H9 (cell line): ENCODE measurements at regions not wholly inside any gene's neighbourhood (a gene's known extent, or its start where the extent isn't known, plus 50 kb on each side); places are given as distances from the start of the nearest gene placed in this dataset.

Experiments used
- DNase-seq: peaks from one replicate; pipeline ENCODE4 v3.0.0-alpha.2; 2017
- H2AFZ ChIP-seq: one replicate; pipeline ENCODE4 v1.6.1; 2013; ENCODE audit warnings: mild to moderate bottlenecking, low read length, control low read depth, moderate library complexity
- H2AK5ac ChIP-seq: 2 replicates; pipeline ENCODE4 v1.6.1; 2013; ENCODE audit warnings: low read length, control low read depth, mixed read lengths; ENCODE audit not compliant: insufficient read length
- H2BK120ac ChIP-seq: one replicate; pipeline ENCODE4 v1.6.1; 2013; ENCODE audit warnings: low read depth, mild to moderate bottlenecking, low read length, control low read depth, inconsistent platforms; ENCODE audit not compliant: poor library complexity, severe bottlenecking
- H2BK12ac ChIP-seq: 2 replicates; pipeline ENCODE4 v1.6.1; 2013; ENCODE audit warnings: low read length, control low read depth, mixed read lengths, low read depth; ENCODE audit not compliant: insufficient read length
- H2BK15ac ChIP-seq: 2 replicates; pipeline ENCODE4 v1.6.1; 2013; ENCODE audit warnings: low read depth, low read length, control low read depth
- H2BK20ac ChIP-seq: one replicate; pipeline ENCODE4 v1.6.1; 2013; ENCODE audit warnings: low read depth, mild to moderate bottlenecking, low read length, control low read depth, inconsistent platforms; ENCODE audit not compliant: poor library complexity, severe bottlenecking
- H2BK5ac ChIP-seq: 2 replicates; pipeline ENCODE4 v1.6.1; 2013; ENCODE audit warnings: low read length, control low read depth, mixed read lengths; ENCODE audit not compliant: insufficient read length
- H3K14ac ChIP-seq: 2 replicates; pipeline ENCODE4 v1.6.1; 2013; ENCODE audit warnings: low read length, control low read depth; ENCODE audit not compliant: insufficient read depth
- H3K18ac ChIP-seq: 2 replicates; pipeline ENCODE4 v1.6.1; 2013; ENCODE audit warnings: low read depth, mild to moderate bottlenecking, mixed read lengths, low read length, control low read depth; ENCODE audit not compliant: insufficient read length
- H3K23ac ChIP-seq: 2 replicates; pipeline ENCODE4 v1.6.1; 2013; ENCODE audit warnings: low read length, control low read depth, mixed read lengths, low read depth; ENCODE audit not compliant: insufficient read length
- H3K23me2 ChIP-seq: 2 replicates; pipeline ENCODE4 v1.6.1; 2013; ENCODE audit warnings: low read depth, mild to moderate bottlenecking, mixed read lengths, low read length, control low read depth; ENCODE audit not compliant: insufficient read length, poor library complexity, severe bottlenecking
- H3K27ac ChIP-seq: 2 replicates; pipeline ENCODE4 v1.5.1; 2013; ENCODE audit warnings: low read length, control low read depth, mixed read lengths, low read depth; ENCODE audit not compliant: insufficient read length
- H3K27me3 ChIP-seq: 2 replicates; pipeline ENCODE4 v1.6.1; 2013; ENCODE audit warnings: low read length, control low read depth, inconsistent platforms; ENCODE audit not compliant: insufficient read depth
- H3K4ac ChIP-seq: 2 replicates; pipeline ENCODE4 v1.6.1; 2013; ENCODE audit warnings: low read depth, mild to moderate bottlenecking, control low read depth, inconsistent platforms, low read length, moderate library complexity
- H3K4me1 ChIP-seq: 2 replicates; pipeline ENCODE4 v1.6.1; 2013; ENCODE audit warnings: low read length, control low read depth, inconsistent platforms; ENCODE audit not compliant: insufficient read depth
- H3K4me2 ChIP-seq: 2 replicates; pipeline ENCODE4 v1.6.1; 2013; ENCODE audit warnings: low read length, control low read depth, mixed read lengths; ENCODE audit not compliant: insufficient read length, insufficient read depth
- H3K56ac ChIP-seq: 2 replicates; pipeline ENCODE4 v1.6.1; 2013; ENCODE audit warnings: low read depth, mild to moderate bottlenecking, mixed read lengths, low read length, control low read depth; ENCODE audit not compliant: insufficient read length
- H3K79me1 ChIP-seq: 2 replicates; pipeline ENCODE4 v1.6.1; 2013; ENCODE audit warnings: low read depth, mild to moderate bottlenecking, moderate library complexity, low read length, control low read depth, inconsistent platforms; ENCODE audit not compliant: insufficient read depth, poor library complexity, severe bottlenecking
- H3K79me2 ChIP-seq: 2 replicates; pipeline ENCODE4 v1.6.1; 2013; ENCODE audit warnings: low read length, control low read depth, inconsistent platforms; ENCODE audit not compliant: insufficient read depth
- H3K9ac ChIP-seq: 2 replicates; pipeline ENCODE4 v1.6.1; 2013; ENCODE audit warnings: low read length, control low read depth, mixed read lengths; ENCODE audit not compliant: insufficient read length; ENCODE audit errors: extremely low read depth
- H3K9me3 ChIP-seq: one replicate; pipeline ENCODE4 v1.6.1; 2013; ENCODE audit warnings: low read depth, low read length, inconsistent platforms; ENCODE audit not compliant: control insufficient read depth
- H3T11ph ChIP-seq: one replicate; pipeline ENCODE4 v1.6.1; 2013; ENCODE audit warnings: mild to moderate bottlenecking, low read length, control low read depth, inconsistent platforms
- H4K20me1 ChIP-seq: one replicate; pipeline ENCODE4 v1.6.1; 2013; ENCODE audit not compliant: control insufficient read depth, insufficient read length, insufficient read depth
- H4K5ac ChIP-seq: 2 replicates; pipeline ENCODE4 v1.6.1; 2013; ENCODE audit warnings: low read depth, mild to moderate bottlenecking, mixed read lengths, low read length, control low read depth; ENCODE audit not compliant: insufficient read length
- H4K8ac ChIP-seq: replicated peaks from 2 replicates; pipeline ENCODE4 v1.6.1; 2013; ENCODE audit warnings: low read length, control low read depth, mixed read lengths, low read depth; ENCODE audit not compliant: insufficient read length
- H4K91ac ChIP-seq: 2 replicates; pipeline ENCODE4 v1.6.1; 2013; ENCODE audit warnings: low read depth, mild to moderate bottlenecking, moderate library complexity, mixed read lengths, low read length, control low read depth; ENCODE audit not compliant: insufficient read length
- H3K27ac Mint-ChIP-seq, 3 experiments: 2 replicates in 2 of 3; 3 replicates in 1 of 3; pipeline ENCODE4 v1.8.0; 2020 to 2021; ENCODE audit warnings: mixed read lengths in 3 of 3, mild to moderate bottlenecking in 1 of 3, moderate library complexity in 1 of 3
- H3K27me3 Mint-ChIP-seq: 2 replicates; pipeline ENCODE4 v1.8.0; 2021; ENCODE audit warnings: low read depth, mild to moderate bottlenecking, moderate library complexity, mixed read lengths
- H3K36me3 Mint-ChIP-seq, 3 experiments: 2 replicates in 2 of 3; 3 replicates in 1 of 3; pipeline ENCODE4 v1.8.0; 2020 to 2021; ENCODE audit warnings: low read depth in 3 of 3, mixed read lengths in 3 of 3; ENCODE audit not compliant: insufficient read depth in 1 of 3
- H3K4me1 Mint-ChIP-seq, 2 experiments: 2 replicates each; pipeline ENCODE4 v1.8.0; 2020; ENCODE audit warnings: mixed read lengths in 2 of 2
- H3K4me3 Mint-ChIP-seq, 2 experiments: 2 replicates in 1 of 2; 3 replicates in 1 of 2; pipeline ENCODE4 v1.8.0; 2020 to 2021; ENCODE audit warnings: mild to moderate bottlenecking in 2 of 2, mixed read lengths in 2 of 2, moderate library complexity in 1 of 2
- H3K9me3 Mint-ChIP-seq, 2 experiments: 2 replicates in 1 of 2; 3 replicates in 1 of 2; pipeline ENCODE4 v1.8.0; 2020; ENCODE audit warnings: mild to moderate bottlenecking in 2 of 2, mixed read lengths in 2 of 2, moderate library complexity in 1 of 2
- WGBS: extraction: QIAGEN DNeasy Blood & Tissue Kit; methylation state at CpG from one replicate; pipeline ENCODE4 v1.1.7; 2013; ENCODE audit warnings: missing lambda C conversion rate, low lambda C conversion rate, mixed read lengths; ENCODE audit not compliant: insufficient read length; ENCODE audit errors: extremely low coverage; 5-methylcytosine and 5-hydroxymethylcytosine counted together
- TF ChIP-seq, protein P1 (sequence below): fragments of 200-600 bp; sonication (generic); conservative IDR thresholded peaks from 3 replicates; pipeline ENCODE4 v1.8.0; 2021; ENCODE audit warnings: antibody characterized with exemption, mild to moderate bottlenecking

DNA sequence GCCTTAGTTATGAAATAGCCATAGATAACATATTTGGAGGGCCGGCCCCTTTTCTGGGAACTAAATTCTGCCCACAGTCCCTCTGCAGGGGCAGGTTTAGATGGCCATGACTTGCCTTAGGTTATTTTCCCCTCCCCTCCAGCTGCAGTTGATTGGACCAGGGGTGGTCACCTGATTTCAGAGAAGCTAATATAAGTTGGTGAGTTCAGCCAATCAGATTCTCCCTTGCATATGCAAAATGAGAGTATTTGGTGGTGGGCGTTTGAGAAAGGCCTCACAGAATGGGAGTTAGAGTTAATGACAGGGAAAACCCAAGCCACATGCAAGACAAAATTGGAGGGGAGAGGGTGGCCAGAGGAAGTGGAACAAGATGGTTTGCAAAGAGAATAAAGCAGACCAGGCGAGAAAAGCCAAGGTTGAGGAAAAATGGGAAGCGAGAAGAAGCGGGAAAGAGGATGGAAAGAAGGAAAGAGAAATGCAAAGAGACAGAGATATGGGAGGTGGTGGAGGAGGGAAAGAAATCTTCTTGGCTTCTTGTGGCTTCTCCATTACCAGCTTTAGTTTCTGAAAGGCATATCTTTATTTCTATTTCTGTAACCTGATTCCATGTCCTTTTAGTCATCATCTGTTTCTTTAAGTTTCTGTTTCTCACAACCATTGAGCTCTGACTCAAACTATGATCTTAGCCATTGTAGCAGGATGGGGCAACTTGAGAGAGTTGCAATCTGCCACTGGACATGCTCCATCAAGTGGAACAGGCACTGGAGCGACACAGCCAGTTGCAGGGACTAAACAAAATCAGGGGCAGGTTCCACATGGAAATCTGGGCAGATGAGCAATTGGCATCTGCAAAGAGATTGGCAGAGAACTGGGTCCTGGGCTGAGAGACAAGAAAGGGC is 108.1 kb upstream of the SIX3 start:
- Histone ChIP-seq H3K4me2 (no peak overlapping the region), H2BK15ac (no peak overlapping the region), H2AFZ (no peak overlapping the region), H3K27ac (no peak overlapping the region), H3K23ac (no peak overlapping the region), H2BK5ac (no peak overlapping the region), H2BK12ac (no peak overlapping the region), H3K56ac (no peak overlapping the region), H3K79me1 (no peaks in the 10 kb centered on the region), H2BK120ac (no peak overlapping the region), H4K20me1 (no peaks in the 10 kb centered on the region), H3K23me2 (no peaks in the 10 kb centered on the region), H3K9me3 (no peaks in the 10 kb centered on the region), H3K9ac (no peak overlapping the region), H2BK20ac (no peak overlapping the region), H3K18ac (no peak overlapping the region), H4K91ac (no peak overlapping the region), H3K14ac (no peak overlapping the region), H4K8ac (no peak overlapping the region), H3K79me2 (no peaks in the 10 kb centered on the region), H3K27me3 (no peaks in the 10 kb centered on the region), H3K4me1 (no peaks in the 10 kb centered on the region), H3K4ac (no peak overlapping the region), H3T11ph (no peak overlapping the region), H2AK5ac (no peak overlapping the region), H4K5ac (no peak overlapping the region)
- H3K4me3 Mint-ChIP-seq: no peak overlapping the region
- H3K36me3 Mint-ChIP-seq: peaks cover 2 to 9% (median 3%) of the 10 kb centered on the region in 3 experiments; a peak in 5 of 7 replicates
- WGBS: 100% methylated on average over 2 of the region's 6 CpGs
- H3K4me1 Mint-ChIP-seq: 0 out of 4 replicates have a peak, but pooled peaks cover 0 to 3% of the 10 kb centered on the region in 2 experiments
- peaks cover 2 to 7% of the 10 kb centered on the region in 2 experiments; a peak in 4 of 5 replicates for H3K9me3 Mint-ChIP-seq
- peaks cover 10% of the 10 kb centered on the region for H3K27me3 Mint-ChIP-seq
- no peak for DNase-seq
- H3K27ac Mint-ChIP-seq: no peak overlapping the region; a peak in 1 of 7 replicates
- TF ChIP-seq, protein P1, sequence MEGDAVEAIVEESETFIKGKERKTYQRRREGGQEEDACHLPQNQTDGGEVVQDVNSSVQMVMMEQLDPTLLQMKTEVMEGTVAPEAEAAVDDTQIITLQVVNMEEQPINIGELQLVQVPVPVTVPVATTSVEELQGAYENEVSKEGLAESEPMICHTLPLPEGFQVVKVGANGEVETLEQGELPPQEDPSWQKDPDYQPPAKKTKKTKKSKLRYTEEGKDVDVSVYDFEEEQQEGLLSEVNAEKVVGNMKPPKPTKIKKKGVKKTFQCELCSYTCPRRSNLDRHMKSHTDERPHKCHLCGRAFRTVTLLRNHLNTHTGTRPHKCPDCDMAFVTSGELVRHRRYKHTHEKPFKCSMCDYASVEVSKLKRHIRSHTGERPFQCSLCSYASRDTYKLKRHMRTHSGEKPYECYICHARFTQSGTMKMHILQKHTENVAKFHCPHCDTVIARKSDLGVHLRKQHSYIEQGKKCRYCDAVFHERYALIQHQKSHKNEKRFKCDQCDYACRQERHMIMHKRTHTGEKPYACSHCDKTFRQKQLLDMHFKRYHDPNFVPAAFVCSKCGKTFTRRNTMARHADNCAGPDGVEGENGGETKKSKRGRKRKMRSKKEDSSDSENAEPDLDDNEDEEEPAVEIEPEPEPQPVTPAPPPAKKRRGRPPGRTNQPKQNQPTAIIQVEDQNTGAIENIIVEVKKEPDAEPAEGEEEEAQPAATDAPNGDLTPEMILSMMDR: no peak
